Trophoblast cell (in vitro differentiated cells and primary cell): ENCODE measurements at regions not wholly inside any gene's neighbourhood (a gene's known extent, or its start where the extent isn't known, plus 50 kb on each side); places are given as distances from the start of the nearest gene placed in this dataset.

Source experiments
- DNase-seq, 2 donors: peaks; one replicate each; pipeline ENCODE4 v3.0.0-alpha.2; 2016
- H2AFZ ChIP-seq: 2 replicates; pipeline ENCODE4 v1.6.1; 2013; ENCODE audit warnings: low read length, moderate library complexity, mild to moderate bottlenecking; ENCODE audit not compliant: insufficient read depth, poor library complexity
- H2AK5ac ChIP-seq: 2 replicates; pipeline ENCODE4 v1.6.1; 2013; ENCODE audit warnings: mild to moderate bottlenecking, low read length
- H2BK120ac ChIP-seq: 2 replicates; pipeline ENCODE4 v1.6.1; 2013; ENCODE audit warnings: low read length, mild to moderate bottlenecking, moderate library complexity; ENCODE audit not compliant: insufficient read depth, poor library complexity
- H2BK12ac ChIP-seq: 2 replicates; pipeline ENCODE4 v1.6.1; 2013; ENCODE audit warnings: mild to moderate bottlenecking, low read length, moderate library complexity
- H2BK5ac ChIP-seq: 2 replicates; pipeline ENCODE4 v1.6.1; 2013; ENCODE audit warnings: low read length, low read depth, moderate library complexity, mild to moderate bottlenecking; ENCODE audit not compliant: poor library complexity
- H3K14ac ChIP-seq: 2 replicates; pipeline ENCODE4 v1.6.1; 2013; ENCODE audit warnings: mild to moderate bottlenecking, low read length
- H3K18ac ChIP-seq: 2 replicates; pipeline ENCODE4 v1.6.1; 2013; ENCODE audit warnings: mild to moderate bottlenecking, low read length
- H3K23ac ChIP-seq: 2 replicates; pipeline ENCODE4 v1.6.1; 2013; ENCODE audit warnings: low read length
- H3K27ac ChIP-seq: 2 replicates; pipeline ENCODE4 v1.5.1; 2013; ENCODE audit warnings: low read depth, mild to moderate bottlenecking, inconsistent platforms, low read length, moderate library complexity
- H3K27me3 ChIP-seq: 2 replicates; pipeline ENCODE4 v1.6.1; 2013; ENCODE audit warnings: inconsistent platforms, mild to moderate bottlenecking, low read length, moderate library complexity; ENCODE audit not compliant: insufficient read depth
- H3K36me3 ChIP-seq, 2 experiments: 1 replicate in 1 of 2; 2 replicates in 1 of 2; pipeline ENCODE4 v1.6.1; 2013; ENCODE audit warnings: low read length in 2 of 2, mild to moderate bottlenecking in 2 of 2, moderate library complexity in 1 of 2; ENCODE audit not compliant: insufficient read depth in 2 of 2, control insufficient read depth in 1 of 2
- H3K4ac ChIP-seq: 2 replicates; pipeline ENCODE4 v1.6.1; 2013; ENCODE audit warnings: low read depth, mild to moderate bottlenecking, low read length, moderate library complexity
- H3K4me1 ChIP-seq, 2 experiments: 1 replicate in 1 of 2; 2 replicates in 1 of 2; pipeline ENCODE4 v1.6.1; 2013; ENCODE audit warnings: low read length in 2 of 2, mild to moderate bottlenecking in 2 of 2, moderate library complexity in 1 of 2; ENCODE audit not compliant: insufficient read depth in 2 of 2, control insufficient read depth in 1 of 2
- H3K4me2 ChIP-seq: 2 replicates; pipeline ENCODE4 v1.6.1; 2013; ENCODE audit warnings: inconsistent platforms, mild to moderate bottlenecking, low read length, moderate library complexity
- H3K4me3 ChIP-seq: 2 replicates; pipeline ENCODE4 v1.5.1; 2013; ENCODE audit warnings: mild to moderate bottlenecking, low read depth, low read length, inconsistent platforms
- H3K79me1 ChIP-seq: one replicate; pipeline ENCODE4 v1.6.1; 2013; ENCODE audit warnings: low read length
- H3K79me2 ChIP-seq: 2 replicates; pipeline ENCODE4 v1.6.1; 2013; ENCODE audit warnings: low read length, mild to moderate bottlenecking; ENCODE audit not compliant: control insufficient read depth, insufficient read depth, poor library complexity
- H3K9ac ChIP-seq: 2 replicates; pipeline ENCODE4 v1.6.1; 2013; ENCODE audit warnings: mild to moderate bottlenecking, low read length
- H3K9me3 ChIP-seq: 2 replicates; pipeline ENCODE4 v1.6.1; 2013; ENCODE audit warnings: low read depth, mild to moderate bottlenecking, control low read depth, inconsistent platforms, low read length; ENCODE audit not compliant: insufficient read depth
- H4K12ac ChIP-seq: 2 replicates; pipeline ENCODE4 v1.6.1; 2013; ENCODE audit warnings: low read depth, mild to moderate bottlenecking, low read length, moderate library complexity
- H4K8ac ChIP-seq: 2 replicates; pipeline ENCODE4 v1.6.1; 2013; ENCODE audit warnings: low read depth, mild to moderate bottlenecking, low read length, moderate library complexity
- H4K91ac ChIP-seq: one replicate; pipeline ENCODE4 v1.6.1; 2013; ENCODE audit warnings: low read depth, mild to moderate bottlenecking, low read length, moderate library complexity
- WGBS: extraction: QIAGEN DNeasy Blood & Tissue Kit; methylation state at CpG from one replicate; pipeline ENCODE4 v1.1.7; 2013; ENCODE audit warnings: missing lambda C conversion rate; ENCODE audit not compliant: insufficient read length, insufficient coverage; ENCODE audit errors: extremely low coverage; 5-methylcytosine and 5-hydroxymethylcytosine counted together

DNA sequence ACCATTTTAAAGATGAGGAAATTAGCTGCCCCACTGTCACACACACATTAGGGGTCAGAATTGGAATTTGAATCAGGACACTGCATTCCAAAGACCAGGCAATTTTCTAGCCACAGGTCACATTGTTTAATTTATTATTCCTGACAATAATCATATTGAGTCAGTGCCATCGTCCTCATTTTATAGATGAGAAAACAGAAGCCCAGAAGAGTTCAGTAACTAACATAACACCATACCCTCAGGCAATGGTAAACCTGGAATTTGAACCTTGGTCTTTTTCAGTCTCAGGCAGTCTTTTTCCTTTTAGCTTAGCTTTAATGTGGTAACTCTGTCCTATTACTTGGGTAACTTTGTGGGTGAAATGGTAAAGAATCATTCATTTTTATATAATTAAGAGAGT, 330.3 kb upstream of the SYT1 start:
- no peak overlapping the region for H4K12ac ChIP-seq
- no peaks in the 10 kb centered on the region for H3K9me3 ChIP-seq
- no peak overlapping the region for H2BK5ac ChIP-seq
- no peaks in the 10 kb centered on the region for H3K27me3 ChIP-seq
- DNase-seq: no peak
- WGBS: no CpG with 5 or more reads among the region's 1 CpG
- H2BK120ac ChIP-seq: no peak overlapping the region
- no peak overlapping the region for H3K27ac ChIP-seq
- H4K8ac ChIP-seq: no peak overlapping the region
- H2AK5ac ChIP-seq: no peak overlapping the region
- H2BK12ac ChIP-seq: no peak overlapping the region
- no peaks in the 10 kb centered on the region for H3K79me2 ChIP-seq
- no peak overlapping the region for H3K18ac ChIP-seq
- H3K23ac ChIP-seq: no peak overlapping the region
- H3K14ac ChIP-seq: no peak overlapping the region
- H3K4me2 ChIP-seq: no peak overlapping the region
- no peaks in the 10 kb centered on the region for H3K79me1 ChIP-seq
- H3K36me3 ChIP-seq: no peaks in the 10 kb centered on the region
- H4K91ac ChIP-seq: no peak overlapping the region
- H3K4me1 ChIP-seq: no peaks in the 10 kb centered on the region
- H3K4ac ChIP-seq: no peak overlapping the region
- no peak overlapping the region for H3K9ac ChIP-seq
- H2AFZ ChIP-seq: no peak overlapping the region
- H3K4me3 ChIP-seq: no peak overlapping the region

DNA sequence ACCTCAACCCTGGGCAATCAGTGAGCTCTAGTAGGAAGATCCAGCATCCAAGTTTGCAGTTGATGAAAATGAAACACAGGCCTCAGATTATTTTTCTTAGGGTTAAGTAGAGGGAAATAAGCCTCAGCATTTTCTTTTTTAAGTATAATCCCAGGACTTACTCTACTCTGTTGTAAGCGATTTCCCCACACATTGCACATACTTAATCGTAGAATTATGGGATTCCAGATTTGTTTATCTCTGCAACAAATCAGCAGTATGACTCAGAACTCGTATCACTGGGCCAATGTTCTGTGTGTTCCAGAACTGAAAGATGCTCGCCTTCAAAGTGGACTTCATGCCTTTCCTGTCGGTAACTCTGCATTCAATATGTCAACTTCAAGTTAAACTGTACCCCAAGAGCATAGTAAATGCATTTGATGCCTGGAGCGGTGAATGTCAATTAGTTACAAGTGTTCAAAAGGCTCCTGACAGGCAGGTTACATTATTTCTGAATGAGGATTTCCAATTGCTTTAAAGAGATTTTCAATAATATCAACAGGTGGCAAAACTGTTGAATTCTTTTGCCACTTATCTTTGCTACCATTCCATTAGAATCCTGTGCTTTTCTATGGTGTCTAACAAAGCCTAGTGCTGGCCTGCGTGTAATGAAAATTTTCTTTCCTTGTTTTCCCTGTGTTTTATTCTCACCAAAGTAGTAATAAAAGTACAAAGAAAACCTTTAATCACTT, 323.8 kb upstream of the SYT1 start:
- H3K4me2 ChIP-seq: no peak overlapping the region

DNA sequence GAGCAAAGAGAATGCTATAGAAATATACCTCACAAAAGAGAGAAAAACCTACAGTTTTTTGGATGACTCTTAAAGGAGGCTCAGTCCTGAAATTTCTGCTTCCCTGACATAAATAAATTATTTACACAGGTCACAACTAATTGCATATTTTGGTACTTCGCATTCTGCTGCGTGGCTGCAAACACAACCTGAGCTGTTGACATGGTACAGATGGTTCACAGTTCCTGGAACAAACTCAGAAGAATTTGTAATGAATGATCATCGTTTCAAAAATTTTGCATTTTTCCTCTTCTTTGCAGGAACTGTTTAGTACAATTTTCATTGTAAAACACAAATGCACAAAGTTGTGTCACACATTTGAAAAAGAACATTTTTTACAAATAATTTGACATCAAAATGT, 313.7 kb upstream of the SYT1 start:
- Histone ChIP-seq H3K27me3 (no peaks in the 10 kb centered on the region), H2BK12ac (no peak overlapping the region), H3K27ac (no peak overlapping the region), H3K4ac (no peak overlapping the region), H3K9me3 (no peaks in the 10 kb centered on the region), H4K12ac (no peak overlapping the region), H2AFZ (no peak overlapping the region), H2BK120ac (no peak overlapping the region), H3K9ac (no peak overlapping the region), H3K14ac (no peak overlapping the region), H3K79me1 (no peaks in the 10 kb centered on the region), H3K4me3 (no peak overlapping the region), H4K91ac (no peak overlapping the region), H2AK5ac (no peak overlapping the region), H3K79me2 (no peaks in the 10 kb centered on the region), H3K23ac (no peak overlapping the region), H3K4me1 (peaks cover 0 to 3% of the 10 kb centered on the region in 2 experiments), H4K8ac (no peak overlapping the region), H2BK5ac (no peak overlapping the region), H3K36me3 (no peaks in the 10 kb centered on the region), H3K18ac (no peak overlapping the region), H3K4me2 (no peak overlapping the region)
- WGBS: no CpG with 5 or more reads among the region's 3 CpGs
- no peak for DNase-seq

More for the DNA sequence above, 323.8 kb upstream of the SYT1 start:
- no peak for DNase-seq
- H3K36me3 ChIP-seq: no peaks in the 10 kb centered on the region
- no peak overlapping the region for H3K4ac ChIP-seq
- H2AK5ac ChIP-seq: no peak overlapping the region
- no peaks in the 10 kb centered on the region for H3K79me2 ChIP-seq
- no peak overlapping the region for H2BK120ac ChIP-seq
- H2BK12ac ChIP-seq: no peak overlapping the region
- H4K8ac ChIP-seq: no peak overlapping the region
- no peaks in the 10 kb centered on the region for H3K4me1 ChIP-seq
- no peak overlapping the region for H3K14ac ChIP-seq
- H4K12ac ChIP-seq: no peak overlapping the region
- no peaks in the 10 kb centered on the region for H3K79me1 ChIP-seq
- H2BK5ac ChIP-seq: no peak overlapping the region
- WGBS: no CpG with 5 or more reads among the region's 7 CpGs
- no peaks in the 10 kb centered on the region for H3K27me3 ChIP-seq
- no peak overlapping the region for H4K91ac ChIP-seq
- H3K9ac ChIP-seq: no peak overlapping the region
- no peak overlapping the region for H3K4me3 ChIP-seq
- H3K18ac ChIP-seq: no peak overlapping the region
- H3K9me3 ChIP-seq: no peaks in the 10 kb centered on the region
- H3K27ac ChIP-seq: no peak overlapping the region
- H3K23ac ChIP-seq: no peak overlapping the region
- H2AFZ ChIP-seq: no peak overlapping the region

DNA sequence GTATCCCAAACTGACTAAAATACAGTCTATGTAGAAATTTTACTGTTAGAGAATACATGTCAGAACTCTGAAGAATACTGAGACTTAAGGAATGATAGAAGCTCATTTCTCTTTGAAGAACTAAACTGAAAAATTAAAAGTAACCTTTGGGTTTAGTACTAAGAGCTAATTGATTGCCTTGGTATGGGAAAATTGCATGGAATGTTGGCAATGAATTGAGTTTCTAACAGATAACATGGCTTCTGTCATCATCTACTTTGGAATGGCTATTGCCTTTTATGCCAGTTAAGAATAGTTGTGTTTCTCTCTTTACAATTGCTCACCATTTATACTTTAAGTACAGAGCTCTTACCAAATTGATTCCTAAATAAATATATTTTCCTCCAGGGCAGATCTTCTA, 308.8 kb upstream of the SYT1 start:
- Histone ChIP-seq H3K9ac (no peak overlapping the region), H3K23ac (no peak overlapping the region), H2BK5ac (no peak overlapping the region), H3K27ac (no peak overlapping the region), H3K4me2 (no peak overlapping the region), H2BK12ac (no peak overlapping the region), H3K18ac (no peak overlapping the region), H3K79me1 (no peaks in the 10 kb centered on the region), H3K27me3 (no peaks in the 10 kb centered on the region), H2BK120ac (no peak overlapping the region), H3K4me1 (peaks cover 0 to 3% of the 10 kb centered on the region in 2 experiments), H3K9me3 (no peaks in the 10 kb centered on the region), H3K36me3 (no peaks in the 10 kb centered on the region), H3K4me3 (no peak overlapping the region), H3K4ac (no peak overlapping the region), H2AFZ (no peak overlapping the region), H4K12ac (no peak overlapping the region), H3K14ac (no peak overlapping the region), H4K91ac (no peak overlapping the region), H2AK5ac (no peak overlapping the region), H3K79me2 (no peaks in the 10 kb centered on the region), H4K8ac (no peak overlapping the region)
- no peak for DNase-seq
